Panc1 (cell line): ENCODE measurements at regions not wholly inside any gene's neighbourhood (a gene's known extent, or its start where the extent isn't known, plus 50 kb on each side); places are given as distances from the start of the nearest gene placed in this dataset.

Experiments used
- POLR2AphosphoS5 ChIP-seq: IDR thresholded peaks from 2 replicates; pipeline ENCODE4 v1.6.1; 2012; ENCODE audit warnings: mild to moderate bottlenecking, low read depth, low read length, moderate library complexity
- SIN3A ChIP-seq: IDR thresholded peaks from 2 replicates; pipeline ENCODE4 v1.6.1; 2012; ENCODE audit warnings: low read depth, mild to moderate bottlenecking, low read length, moderate library complexity, borderline replicate concordance; ENCODE audit not compliant: insufficient read depth
- TF ChIP-seq, protein P1 (sequence below): fragments of 450-650 bp; IDR thresholded peaks from 2 replicates; pipeline ENCODE4 v1.5.1; 2017; ENCODE audit warnings: mild to moderate bottlenecking
- TF ChIP-seq, protein P2 (sequence below), 2 experiments: IDR thresholded peaks; 2 replicates each; pipeline ENCODE4 v1.6.1; 2011 to 2012; ENCODE audit warnings: low read depth in 2 of 2, control low read depth in 1 of 2, low read length in 1 of 2, mild to moderate bottlenecking in 1 of 2, moderate library complexity in 1 of 2; ENCODE audit not compliant: insufficient read depth in 1 of 2

DNA sequence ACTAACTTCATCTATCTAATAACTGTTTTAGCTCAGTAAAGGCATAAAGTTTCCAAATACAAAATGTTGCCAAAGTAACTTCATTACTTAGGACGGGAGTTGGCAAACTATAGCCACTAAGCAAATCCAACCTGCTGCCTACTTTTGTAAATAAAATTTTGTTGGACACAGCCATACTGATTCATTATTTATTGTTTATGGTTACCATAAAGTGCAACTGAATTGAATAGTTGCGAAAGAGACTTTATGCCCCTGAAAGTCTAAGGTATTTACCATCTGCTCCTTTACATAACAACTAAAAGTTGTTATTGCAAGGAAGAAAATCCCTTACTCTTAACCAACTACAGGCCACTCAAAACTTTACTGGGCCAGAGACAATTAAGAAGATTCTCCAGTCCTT, 256.7 kb upstream of the RBBP8 start:
- TF ChIP-seq, protein P1, sequence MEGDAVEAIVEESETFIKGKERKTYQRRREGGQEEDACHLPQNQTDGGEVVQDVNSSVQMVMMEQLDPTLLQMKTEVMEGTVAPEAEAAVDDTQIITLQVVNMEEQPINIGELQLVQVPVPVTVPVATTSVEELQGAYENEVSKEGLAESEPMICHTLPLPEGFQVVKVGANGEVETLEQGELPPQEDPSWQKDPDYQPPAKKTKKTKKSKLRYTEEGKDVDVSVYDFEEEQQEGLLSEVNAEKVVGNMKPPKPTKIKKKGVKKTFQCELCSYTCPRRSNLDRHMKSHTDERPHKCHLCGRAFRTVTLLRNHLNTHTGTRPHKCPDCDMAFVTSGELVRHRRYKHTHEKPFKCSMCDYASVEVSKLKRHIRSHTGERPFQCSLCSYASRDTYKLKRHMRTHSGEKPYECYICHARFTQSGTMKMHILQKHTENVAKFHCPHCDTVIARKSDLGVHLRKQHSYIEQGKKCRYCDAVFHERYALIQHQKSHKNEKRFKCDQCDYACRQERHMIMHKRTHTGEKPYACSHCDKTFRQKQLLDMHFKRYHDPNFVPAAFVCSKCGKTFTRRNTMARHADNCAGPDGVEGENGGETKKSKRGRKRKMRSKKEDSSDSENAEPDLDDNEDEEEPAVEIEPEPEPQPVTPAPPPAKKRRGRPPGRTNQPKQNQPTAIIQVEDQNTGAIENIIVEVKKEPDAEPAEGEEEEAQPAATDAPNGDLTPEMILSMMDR, result no peak
- TF ChIP-seq, protein P2, sequence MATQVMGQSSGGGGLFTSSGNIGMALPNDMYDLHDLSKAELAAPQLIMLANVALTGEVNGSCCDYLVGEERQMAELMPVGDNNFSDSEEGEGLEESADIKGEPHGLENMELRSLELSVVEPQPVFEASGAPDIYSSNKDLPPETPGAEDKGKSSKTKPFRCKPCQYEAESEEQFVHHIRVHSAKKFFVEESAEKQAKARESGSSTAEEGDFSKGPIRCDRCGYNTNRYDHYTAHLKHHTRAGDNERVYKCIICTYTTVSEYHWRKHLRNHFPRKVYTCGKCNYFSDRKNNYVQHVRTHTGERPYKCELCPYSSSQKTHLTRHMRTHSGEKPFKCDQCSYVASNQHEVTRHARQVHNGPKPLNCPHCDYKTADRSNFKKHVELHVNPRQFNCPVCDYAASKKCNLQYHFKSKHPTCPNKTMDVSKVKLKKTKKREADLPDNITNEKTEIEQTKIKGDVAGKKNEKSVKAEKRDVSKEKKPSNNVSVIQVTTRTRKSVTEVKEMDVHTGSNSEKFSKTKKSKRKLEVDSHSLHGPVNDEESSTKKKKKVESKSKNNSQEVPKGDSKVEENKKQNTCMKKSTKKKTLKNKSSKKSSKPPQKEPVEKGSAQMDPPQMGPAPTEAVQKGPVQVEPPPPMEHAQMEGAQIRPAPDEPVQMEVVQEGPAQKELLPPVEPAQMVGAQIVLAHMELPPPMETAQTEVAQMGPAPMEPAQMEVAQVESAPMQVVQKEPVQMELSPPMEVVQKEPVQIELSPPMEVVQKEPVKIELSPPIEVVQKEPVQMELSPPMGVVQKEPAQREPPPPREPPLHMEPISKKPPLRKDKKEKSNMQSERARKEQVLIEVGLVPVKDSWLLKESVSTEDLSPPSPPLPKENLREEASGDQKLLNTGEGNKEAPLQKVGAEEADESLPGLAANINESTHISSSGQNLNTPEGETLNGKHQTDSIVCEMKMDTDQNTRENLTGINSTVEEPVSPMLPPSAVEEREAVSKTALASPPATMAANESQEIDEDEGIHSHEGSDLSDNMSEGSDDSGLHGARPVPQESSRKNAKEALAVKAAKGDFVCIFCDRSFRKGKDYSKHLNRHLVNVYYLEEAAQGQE (IDR thresholded peaks at IDR 0.05; ENCODE audit: insufficient read depth in 1 of 2, low read depth in 2 of 2, low read length in 1 of 2), result no peak
- no peak for TF ChIP-seq POLR2AphosphoS5
- no peak for TF ChIP-seq SIN3A
